HFFc6 (cell line): ENCODE measurements at regions not wholly inside any gene's neighbourhood (a gene's known extent, or its start where the extent isn't known, plus 50 kb on each side); places are given as distances from the start of the nearest gene placed in this dataset.
A peak's percentile ranks its signal among the peaks of the same experiment; 100 is the strongest.

Source experiments
- DNase-seq: peaks from one replicate; pipeline ENCODE4 v3.0.0-alpha.2; 2018
- H3K27ac Mint-ChIP-seq: 2 replicates; pipeline ENCODE4 v1.8.0; 2020; ENCODE audit warnings: mild to moderate bottlenecking, mixed read lengths
- H3K27me3 Mint-ChIP-seq: 2 replicates; pipeline ENCODE4 v1.8.0; 2021; ENCODE audit warnings: mild to moderate bottlenecking, moderate library complexity, mixed read lengths; ENCODE audit not compliant: insufficient read depth
- H3K36me3 Mint-ChIP-seq: 2 replicates; pipeline ENCODE4 v1.8.0; 2021; ENCODE audit warnings: low read depth, mixed read lengths
- H3K4me1 Mint-ChIP-seq: 2 replicates; pipeline ENCODE4 v1.8.0; 2020; ENCODE audit warnings: low read depth, mixed read lengths
- H3K4me3 Mint-ChIP-seq: 2 replicates; pipeline ENCODE4 v1.8.0; 2020; ENCODE audit warnings: mild to moderate bottlenecking, moderate library complexity, mixed read lengths
- H3K9me3 Mint-ChIP-seq: 2 replicates; pipeline ENCODE4 v1.8.0; 2020; ENCODE audit warnings: mild to moderate bottlenecking, mixed read lengths
- TF ChIP-seq, protein P1 (sequence below): fragments of 200-600 bp; sonication (generic); IDR thresholded peaks from 2 replicates; pipeline ENCODE4 v1.5.0; 2021; ENCODE audit warnings: antibody characterized with exemption, mild to moderate bottlenecking

GRCh38 chr18:61706276-61706915, 186.4 kb downstream of the RNF152 start:
- Mint-ChIP-seq H3K4me1 (peaks cover 27% of the 10 kb centered on the region), H3K36me3 (peaks cover 29% of the 10 kb centered on the region), H3K27ac (no peak overlapping the region), H3K4me3 (no peak overlapping the region), H3K27me3 (no peaks in the 10 kb centered on the region), H3K9me3 (peaks cover 5% of the 10 kb centered on the region)
- DNase-seq: no peak
- TF ChIP-seq, protein P1, sequence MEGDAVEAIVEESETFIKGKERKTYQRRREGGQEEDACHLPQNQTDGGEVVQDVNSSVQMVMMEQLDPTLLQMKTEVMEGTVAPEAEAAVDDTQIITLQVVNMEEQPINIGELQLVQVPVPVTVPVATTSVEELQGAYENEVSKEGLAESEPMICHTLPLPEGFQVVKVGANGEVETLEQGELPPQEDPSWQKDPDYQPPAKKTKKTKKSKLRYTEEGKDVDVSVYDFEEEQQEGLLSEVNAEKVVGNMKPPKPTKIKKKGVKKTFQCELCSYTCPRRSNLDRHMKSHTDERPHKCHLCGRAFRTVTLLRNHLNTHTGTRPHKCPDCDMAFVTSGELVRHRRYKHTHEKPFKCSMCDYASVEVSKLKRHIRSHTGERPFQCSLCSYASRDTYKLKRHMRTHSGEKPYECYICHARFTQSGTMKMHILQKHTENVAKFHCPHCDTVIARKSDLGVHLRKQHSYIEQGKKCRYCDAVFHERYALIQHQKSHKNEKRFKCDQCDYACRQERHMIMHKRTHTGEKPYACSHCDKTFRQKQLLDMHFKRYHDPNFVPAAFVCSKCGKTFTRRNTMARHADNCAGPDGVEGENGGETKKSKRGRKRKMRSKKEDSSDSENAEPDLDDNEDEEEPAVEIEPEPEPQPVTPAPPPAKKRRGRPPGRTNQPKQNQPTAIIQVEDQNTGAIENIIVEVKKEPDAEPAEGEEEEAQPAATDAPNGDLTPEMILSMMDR: no peak

DNA sequence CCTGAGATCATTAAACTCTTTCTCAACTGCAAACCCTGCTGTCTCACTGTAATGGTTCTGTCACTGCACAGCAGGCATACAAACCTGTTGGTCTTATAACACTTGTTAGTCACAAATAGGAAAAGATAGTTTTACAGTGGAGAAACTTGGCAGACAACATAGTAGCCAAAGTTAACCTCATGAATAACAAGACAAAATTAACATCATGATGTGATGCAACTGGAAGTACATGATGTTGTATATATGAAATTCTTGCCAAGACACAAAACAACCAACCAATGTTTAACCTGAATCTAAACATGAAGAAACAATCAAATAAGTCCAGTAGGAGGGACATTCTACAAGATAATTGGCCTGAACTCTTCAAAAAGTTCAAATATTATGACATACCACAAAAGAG, 189.3 kb downstream of the RNF152 start:
- TF ChIP-seq, protein P1: no peak
- no peaks in the 10 kb centered on the region for H3K27me3 Mint-ChIP-seq
- H3K4me1 Mint-ChIP-seq: peaks cover 39% of the 10 kb centered on the region
- H3K9me3 Mint-ChIP-seq: peaks cover 5% of the 10 kb centered on the region
- H3K36me3 Mint-ChIP-seq: peaks cover 29% of the 10 kb centered on the region
- H3K27ac Mint-ChIP-seq: 0 out of 2 replicates have a peak overlapping the region, but pooled peaks have one; percentile 0
- H3K4me3 Mint-ChIP-seq: no peak overlapping the region
- DNase-seq: peak; percentile 55

DNA sequence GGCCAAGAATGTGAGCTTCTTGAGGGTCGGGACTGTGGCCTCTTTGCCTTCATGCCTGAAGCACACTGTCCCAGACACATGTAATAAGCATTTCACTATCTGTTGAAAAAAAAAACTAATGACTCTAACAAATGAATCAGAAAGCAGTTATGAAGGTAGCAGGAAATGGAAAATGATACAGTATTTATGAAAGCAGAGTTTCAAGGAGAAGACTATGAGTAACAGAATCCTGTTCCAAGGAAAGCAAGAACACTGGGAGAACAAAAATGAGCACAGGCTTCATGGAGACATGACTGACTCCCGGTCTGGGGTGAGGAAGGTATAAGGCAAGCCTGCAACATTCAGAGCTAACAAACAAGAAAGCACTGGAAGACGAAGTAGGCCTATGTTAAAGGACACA, 190.8 kb downstream of the RNF152 start:
- peak overlapping the region; percentile 66 for H3K4me3 Mint-ChIP-seq
- TF ChIP-seq, protein P1: no peak
- peaks cover 29% of the 10 kb centered on the region for H3K36me3 Mint-ChIP-seq
- peaks cover 5% of the 10 kb centered on the region for H3K9me3 Mint-ChIP-seq
- peaks cover 39% of the 10 kb centered on the region for H3K4me1 Mint-ChIP-seq
- DNase-seq: peak; percentile 69
- peak overlapping the region; percentile 91 for H3K27ac Mint-ChIP-seq
- H3K27me3 Mint-ChIP-seq: no peaks in the 10 kb centered on the region

DNA sequence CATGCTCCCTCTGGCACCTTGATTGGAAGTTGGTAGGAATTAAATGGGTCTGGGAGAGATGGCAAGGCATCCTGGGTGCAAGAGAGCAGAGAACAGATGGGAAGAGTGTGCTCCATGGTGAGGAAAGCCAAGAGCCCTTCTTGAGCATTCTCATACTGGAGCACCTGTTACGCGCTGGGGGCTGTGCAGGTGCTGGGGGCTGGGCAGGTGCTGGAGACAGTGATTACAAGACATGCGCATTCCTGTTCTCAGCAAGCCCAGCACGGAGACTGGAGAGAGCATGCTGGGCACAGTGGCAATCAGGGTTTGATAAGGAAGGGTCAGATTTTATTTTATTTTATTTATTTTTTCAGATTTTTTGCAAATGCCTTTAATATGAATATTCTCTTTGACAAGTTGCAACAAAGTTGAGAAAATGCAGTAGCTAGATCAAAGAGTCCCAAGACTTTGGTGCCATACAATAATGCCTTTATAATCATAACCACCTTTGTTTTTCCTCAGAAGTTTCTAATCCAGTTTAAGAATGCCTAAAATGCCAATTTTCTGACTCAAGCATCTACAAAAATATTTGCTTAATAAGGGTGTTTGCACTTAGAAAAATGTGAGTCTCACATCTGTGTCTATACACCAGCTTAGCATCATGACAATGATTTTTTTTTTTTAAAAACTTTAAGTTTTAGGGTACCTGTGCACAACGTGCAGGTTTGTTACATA, 193.3 kb downstream of the RNF152 start:
- no peak overlapping the region for H3K4me3 Mint-ChIP-seq
- DNase-seq: no peak
- peaks cover 45% of the 10 kb centered on the region for H3K4me1 Mint-ChIP-seq
- H3K27me3 Mint-ChIP-seq: no peaks in the 10 kb centered on the region
- TF ChIP-seq, protein P1: no peak
- H3K36me3 Mint-ChIP-seq: peaks cover 36% of the 10 kb centered on the region
- no peak overlapping the region for H3K27ac Mint-ChIP-seq
- H3K9me3 Mint-ChIP-seq: peaks cover 5% of the 10 kb centered on the region

DNA sequence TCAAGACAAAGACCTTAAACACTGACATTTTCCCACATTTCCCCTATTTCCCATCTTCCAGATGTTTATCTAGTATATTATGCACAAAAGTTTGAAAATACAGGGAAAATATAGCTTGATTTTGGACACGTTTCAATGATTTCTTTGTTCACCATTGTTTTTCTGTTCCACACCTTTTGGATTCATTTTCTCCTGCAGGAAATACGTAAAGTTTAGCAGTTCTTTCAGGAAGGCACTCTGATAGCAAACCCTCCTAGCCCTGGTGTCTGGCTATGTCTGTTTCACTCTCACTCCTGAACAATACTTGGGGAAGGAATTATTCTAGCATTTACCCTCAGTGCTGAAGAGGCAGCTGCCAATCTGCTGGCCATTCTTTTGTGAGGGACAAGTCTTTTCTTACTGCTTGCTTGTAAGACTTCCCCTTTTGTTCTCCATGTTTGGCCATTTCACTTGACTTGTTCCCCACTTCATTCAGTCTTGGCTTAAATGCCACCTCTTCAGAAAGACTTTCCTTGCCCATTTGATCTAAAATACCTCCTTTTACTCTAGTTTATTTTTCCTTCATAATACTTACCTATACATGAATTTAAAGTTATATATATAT, 195.4 kb downstream of the RNF152 start:
- peaks cover 4% of the 10 kb centered on the region; the same call in 1 of the 2 replicates for H3K9me3 Mint-ChIP-seq
- H3K4me3 Mint-ChIP-seq: no peak overlapping the region
- H3K36me3 Mint-ChIP-seq: peaks cover 18% of the 10 kb centered on the region
- no peaks in the 10 kb centered on the region for H3K27me3 Mint-ChIP-seq
- H3K4me1 Mint-ChIP-seq: peaks cover 32% of the 10 kb centered on the region
- TF ChIP-seq, protein P1: no peak
- H3K27ac Mint-ChIP-seq: no peak overlapping the region
- DNase-seq: no peak
